Right lobe of liver (tissue), 4 donors: ENCODE measurements at regions not wholly inside any gene's neighbourhood (a gene's known extent, or its start where the extent isn't known, plus 50 kb on each side); places are given as distances from the start of the nearest gene placed in this dataset.

ENCODE experiments used
- POLR2A ChIP-seq: fragments of 450-650 bp; IDR thresholded peaks from one replicate; pipeline ENCODE4 v1.6.1; 2017; ENCODE audit warnings: antibody characterized with exemption, mild to moderate bottlenecking
- TF ChIP-seq, protein P1 (sequence below), 4 donors: fragments of 200-600 bp in 3 of 4; fragments of 450-650 bp in 1 of 4; IDR thresholded peaks; one replicate each; pipeline versions ENCODE4 v1.5.1 to v1.8.0; 2016 to 2022; ENCODE audit warnings: antibody characterized with exemption in 4 of 4, mild to moderate bottlenecking in 2 of 4
- donor health status: DM: no; HTN: no; CAD: no.
- donor health status: DM: no; HTN: no; CAD: no.
- donor health status: DM: no; HTN: yes; CAD: no.

DNA sequence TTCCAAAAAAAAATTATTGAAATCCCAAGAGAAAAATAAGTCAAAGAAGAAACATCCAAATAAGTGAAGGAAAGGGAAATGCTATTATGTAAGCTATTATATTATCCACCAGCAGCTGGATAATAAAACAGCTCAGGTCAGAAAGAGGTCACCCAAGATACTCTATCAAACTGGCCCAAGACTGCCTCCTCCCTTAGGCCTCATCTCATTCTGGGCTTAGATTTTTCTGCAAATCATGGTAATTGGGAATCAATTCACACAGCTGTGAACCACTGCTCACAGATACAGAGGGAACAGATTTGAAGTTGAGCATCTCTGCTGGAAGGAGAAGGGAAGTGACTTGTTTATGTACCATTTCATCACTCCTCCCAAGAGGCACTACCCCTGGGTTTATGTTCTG, 294.6 kb upstream of the DPPA4 start:
- TF ChIP-seq, protein P1, sequence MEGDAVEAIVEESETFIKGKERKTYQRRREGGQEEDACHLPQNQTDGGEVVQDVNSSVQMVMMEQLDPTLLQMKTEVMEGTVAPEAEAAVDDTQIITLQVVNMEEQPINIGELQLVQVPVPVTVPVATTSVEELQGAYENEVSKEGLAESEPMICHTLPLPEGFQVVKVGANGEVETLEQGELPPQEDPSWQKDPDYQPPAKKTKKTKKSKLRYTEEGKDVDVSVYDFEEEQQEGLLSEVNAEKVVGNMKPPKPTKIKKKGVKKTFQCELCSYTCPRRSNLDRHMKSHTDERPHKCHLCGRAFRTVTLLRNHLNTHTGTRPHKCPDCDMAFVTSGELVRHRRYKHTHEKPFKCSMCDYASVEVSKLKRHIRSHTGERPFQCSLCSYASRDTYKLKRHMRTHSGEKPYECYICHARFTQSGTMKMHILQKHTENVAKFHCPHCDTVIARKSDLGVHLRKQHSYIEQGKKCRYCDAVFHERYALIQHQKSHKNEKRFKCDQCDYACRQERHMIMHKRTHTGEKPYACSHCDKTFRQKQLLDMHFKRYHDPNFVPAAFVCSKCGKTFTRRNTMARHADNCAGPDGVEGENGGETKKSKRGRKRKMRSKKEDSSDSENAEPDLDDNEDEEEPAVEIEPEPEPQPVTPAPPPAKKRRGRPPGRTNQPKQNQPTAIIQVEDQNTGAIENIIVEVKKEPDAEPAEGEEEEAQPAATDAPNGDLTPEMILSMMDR (IDR thresholded peaks at IDR 0.05) = no peak
- TF ChIP-seq POLR2A = no peak
